GM20431 (cell line): ENCODE measurements at regions not wholly inside any gene's neighbourhood (a gene's known extent, or its start where the extent isn't known, plus 50 kb on each side); places are given as distances from the start of the nearest gene placed in this dataset.
"Not testable (repeated sequence)": the region's sequence is repeated elsewhere in the genome, so short reads cannot be mapped to it uniquely, and the experiment has no call there.

Experiments
- in situ Hi-C: fragments of 300-500 bp; cut with MseI, MboI; formaldehyde crosslinking; loops from one replicate; pipeline ENCODE4 v1.15.0; 2020; ENCODE audit warnings: low sequenced_read_pairs; ENCODE audit not compliant: unreplicated experiment

DNA sequence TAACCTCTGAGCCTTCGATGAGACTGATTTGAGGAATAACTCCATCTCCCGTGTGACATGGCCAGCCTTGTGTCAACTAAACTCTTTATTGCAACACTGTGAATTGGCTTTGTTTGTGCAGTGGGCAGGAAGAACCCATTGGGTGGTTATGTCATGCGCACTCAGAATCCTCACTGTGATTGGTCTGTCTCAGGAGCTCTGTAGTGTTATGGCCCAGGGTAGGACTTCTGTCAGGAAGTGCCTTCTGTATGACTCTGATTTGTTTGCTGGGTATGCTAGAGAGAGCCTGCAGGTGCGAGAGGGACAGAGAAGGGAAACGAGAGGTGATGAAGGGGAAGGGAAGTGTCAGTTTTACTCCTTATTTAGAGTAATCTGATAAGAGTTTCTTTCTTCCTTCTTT, 71.5 kb upstream of the DCD start:
- in situ Hi-C loops, result no loop called here

DNA sequence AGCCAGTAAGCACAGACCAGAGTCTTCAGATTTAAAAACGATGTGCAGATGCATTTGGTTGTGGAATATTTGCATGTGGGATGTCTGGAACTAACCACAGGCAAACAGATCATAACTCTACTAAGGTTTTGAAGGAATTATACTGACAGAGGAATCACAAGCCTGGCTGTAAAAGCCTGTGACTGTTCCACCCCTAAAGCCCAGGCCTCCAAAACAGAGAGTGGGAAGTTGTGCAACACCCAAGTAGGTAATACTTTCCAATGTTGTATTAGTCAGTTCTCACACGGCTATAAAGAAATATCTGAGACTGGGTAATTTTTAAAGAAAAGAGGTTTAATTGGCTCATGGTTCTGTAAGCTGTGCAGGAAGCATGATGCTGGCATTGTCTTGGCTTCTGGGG, 68.1 kb upstream of the DCD start:
- in situ Hi-C loops, result no loop called here

- in situ Hi-C loops, result not testable (repeated sequence)
These were observed 65.7 kb upstream of the DCD start for GRCh38 chr12:54713876-54714275.

DNA sequence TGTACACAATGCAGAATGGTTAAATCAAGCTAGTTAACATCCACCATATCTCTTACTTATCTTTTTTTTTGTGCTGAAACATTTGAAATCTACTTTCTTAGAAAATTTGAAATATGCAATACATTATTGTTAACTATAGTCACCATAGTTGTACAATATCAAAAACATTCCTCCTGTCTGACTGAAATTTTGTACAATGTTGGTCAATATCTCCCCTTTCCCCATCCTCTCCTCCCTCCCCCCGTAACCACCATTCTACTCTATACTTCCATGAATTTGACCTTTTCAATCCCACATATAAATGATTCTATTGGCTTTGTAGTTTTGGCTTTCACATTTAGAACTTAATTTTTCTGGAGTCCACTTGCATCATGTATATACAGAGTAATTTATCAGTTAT, 63.5 kb upstream of the DCD start:
- in situ Hi-C loops, result no loop called here

DNA sequence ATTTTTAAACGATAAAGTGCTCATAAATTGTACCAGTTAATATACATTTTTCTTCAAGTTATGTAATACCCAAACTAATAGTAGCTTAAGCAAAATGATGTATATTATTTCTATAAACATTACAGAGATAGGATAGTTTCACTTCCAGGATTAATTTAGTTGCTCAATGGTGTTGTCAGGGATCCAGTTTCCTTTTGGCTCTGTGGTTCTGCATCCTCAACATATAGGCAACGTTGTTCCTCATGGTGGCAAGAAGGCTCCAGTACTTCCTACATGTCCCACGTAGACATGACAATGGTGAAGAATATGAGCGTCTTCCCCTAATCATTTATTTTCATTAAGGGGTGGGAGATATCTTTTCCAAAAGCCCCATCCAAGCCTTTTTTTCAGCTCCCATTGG, 60.7 kb upstream of the DCD start:
- in situ Hi-C loops, result no loop called here

DNA sequence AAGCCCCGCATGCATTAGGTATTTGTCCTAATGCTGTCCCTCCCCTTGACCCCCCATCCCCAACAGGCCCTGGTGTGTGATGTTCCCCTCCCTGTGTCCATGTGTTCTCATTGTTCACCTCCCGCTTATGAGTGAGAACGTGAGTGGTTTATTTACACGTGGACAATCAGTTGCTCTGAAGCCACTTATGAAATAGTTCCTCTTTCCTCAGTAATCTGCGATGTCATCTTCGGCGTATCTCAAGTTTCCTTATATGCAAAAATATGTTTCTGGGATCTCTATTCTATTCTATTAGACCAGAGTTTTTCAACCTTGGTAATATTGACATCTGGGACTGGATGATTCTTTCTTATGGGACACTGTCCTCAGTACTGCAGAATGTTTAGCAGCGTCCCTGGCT, 56.0 kb upstream of the DCD start:
- in situ Hi-C loops, result no loop called here

- in situ Hi-C loops, result no loop called here
These were observed 53.9 kb upstream of the DCD start for GRCh38 chr12:54701940-54702592.

DNA sequence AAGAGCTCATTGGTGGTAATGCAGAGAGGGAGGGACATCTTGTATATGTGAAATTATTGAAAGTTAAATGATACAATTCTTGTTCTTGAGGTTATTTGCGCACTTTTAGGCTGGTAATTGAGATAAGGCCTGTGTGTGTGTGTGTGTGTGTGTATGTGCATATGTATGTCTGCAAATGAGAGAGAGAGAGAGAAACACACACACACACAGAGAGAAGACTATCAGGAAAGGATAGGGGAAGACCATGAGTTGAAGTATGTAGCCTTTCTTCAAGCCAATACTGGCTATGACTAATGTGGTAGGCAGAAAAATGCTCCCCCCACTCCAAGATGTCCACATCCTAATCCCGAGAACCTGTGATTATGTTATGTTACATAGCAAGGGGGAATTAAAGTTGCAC, 52.7 kb upstream of the DCD start:
- in situ Hi-C loops, result no loop called here

- in situ Hi-C loops, result no loop called here
These were observed 52.1 kb upstream of the DCD start for GRCh38 chr12:54700301-54700700.
